Keratinocyte (primary cell): ENCODE measurements at regions not wholly inside any gene's neighbourhood (a gene's known extent, or its start where the extent isn't known, plus 50 kb on each side); places are given as distances from the start of the nearest gene placed in this dataset.

Experiments
- DNase-seq: peaks from one replicate; pipeline ENCODE4 v3.0.0-alpha.2; 2011; ENCODE audit warnings: low read depth, missing footprints, low spot score
- FAIRE-seq: peaks from 2 replicates; lab custom pipeline; 2011; peaks lifted over from hg19 to GRCh38; lab: Jason Lieb, UNC
- H2AFZ ChIP-seq: 2 replicates; pipeline ENCODE4 v1.6.0; 2012; ENCODE audit warnings: low read length, control low read depth, inconsistent platforms; ENCODE audit not compliant: control insufficient read depth
- H3K27ac ChIP-seq: 2 replicates; pipeline ENCODE4 v1.5.1; 2011; ENCODE audit warnings: low read length; ENCODE audit not compliant: control insufficient read depth, insufficient read depth
- H3K27me3 ChIP-seq: 3 replicates; pipeline ENCODE4 v1.6.0; 2011; ENCODE audit warnings: low read length; ENCODE audit not compliant: control insufficient read depth, insufficient read depth; ENCODE audit errors: extremely low read depth
- H3K36me3 ChIP-seq, 2 experiments: 2 replicates in 1 of 2; 3 replicates in 1 of 2; pipeline ENCODE4 v1.5.1; 2011; ENCODE audit warnings: low read length in 2 of 2, mild to moderate bottlenecking in 1 of 2; ENCODE audit not compliant: control insufficient read depth in 2 of 2, insufficient read depth in 2 of 2; ENCODE audit errors: extremely low read depth in 1 of 2
- H3K4me1 ChIP-seq: 3 replicates; pipeline ENCODE4 v1.5.1; 2011; ENCODE audit warnings: low read length; ENCODE audit not compliant: control insufficient read depth, insufficient read depth; ENCODE audit errors: extremely low read depth
- H3K4me2 ChIP-seq: 3 replicates; pipeline ENCODE4 v1.6.0; 2011; ENCODE audit warnings: low read depth, low read length; ENCODE audit not compliant: control insufficient read depth, insufficient read depth; ENCODE audit errors: extremely low read depth
- H3K4me3 ChIP-seq, 3 experiments: fragments of 200-600 bp in 1 of 3; sonication (generic) in 1 of 3; 2 replicates in 2 of 3; 3 replicates in 1 of 3; pipeline ENCODE4 v1.5.1; 2011 to 2016; ENCODE audit warnings: low read length in 3 of 3, mild to moderate bottlenecking in 3 of 3, control low read depth in 2 of 3, inconsistent platforms in 1 of 3, low read depth in 1 of 3, mixed read lengths in 1 of 3, mixed run types in 1 of 3, moderate library complexity in 1 of 3; ENCODE audit not compliant: control insufficient read depth in 2 of 3, insufficient read depth in 2 of 3; ENCODE audit errors: extremely low read depth in 1 of 3
- H3K79me2 ChIP-seq: 2 replicates; pipeline ENCODE4 v1.6.0; 2012; ENCODE audit warnings: low read length; ENCODE audit not compliant: control insufficient read depth, insufficient read depth
- H3K9ac ChIP-seq: 3 replicates; pipeline ENCODE4 v1.6.0; 2011; ENCODE audit warnings: low read length; ENCODE audit not compliant: control insufficient read depth, insufficient read depth; ENCODE audit errors: extremely low read depth
- H3K9me1 ChIP-seq: 3 replicates; pipeline ENCODE4 v1.6.0; 2011; ENCODE audit warnings: low read length; ENCODE audit not compliant: control insufficient read depth, insufficient read depth; ENCODE audit errors: extremely low read depth
- H3K9me3 ChIP-seq: 2 replicates; pipeline ENCODE4 v1.5.1; 2012; ENCODE audit warnings: low read depth, low read length; ENCODE audit not compliant: control insufficient read depth
- H4K20me1 ChIP-seq: 3 replicates; pipeline ENCODE4 v1.6.0; 2011; ENCODE audit warnings: low read length; ENCODE audit not compliant: control insufficient read depth, insufficient read depth; ENCODE audit errors: extremely low read depth
- EZH2 ChIP-seq: IDR thresholded peaks from one replicate; pipeline ENCODE4 v1.6.1; 2012; ENCODE audit warnings: inconsistent platforms, mild to moderate bottlenecking, low read length, moderate library complexity
- dilution Hi-C: fragments of 300-500 bp; cut with MboI; formaldehyde crosslinking; loops from one replicate; pipeline ENCODE4 v1.7.0; 2020; ENCODE audit warnings: low sequenced_read_pairs; ENCODE audit not compliant: extremely low pct_ligation_motif_present
- TF ChIP-seq, protein P1 (sequence below), 3 experiments: IDR thresholded peaks in 1 of 3; conservative IDR thresholded peaks in 1 of 3; optimal IDR thresholded peaks in 1 of 3; 2 replicates in 2 of 3; 3 replicates in 1 of 3; pipeline versions ENCODE3 to v1.5.1; 2011; ENCODE audit warnings: low read length in 3 of 3, mild to moderate bottlenecking in 3 of 3, moderate library complexity in 2 of 3, control low read depth in 1 of 3, inconsistent platforms in 1 of 3; ENCODE audit not compliant: insufficient read depth in 2 of 3; ENCODE audit errors: extremely low read depth in 1 of 3

DNA sequence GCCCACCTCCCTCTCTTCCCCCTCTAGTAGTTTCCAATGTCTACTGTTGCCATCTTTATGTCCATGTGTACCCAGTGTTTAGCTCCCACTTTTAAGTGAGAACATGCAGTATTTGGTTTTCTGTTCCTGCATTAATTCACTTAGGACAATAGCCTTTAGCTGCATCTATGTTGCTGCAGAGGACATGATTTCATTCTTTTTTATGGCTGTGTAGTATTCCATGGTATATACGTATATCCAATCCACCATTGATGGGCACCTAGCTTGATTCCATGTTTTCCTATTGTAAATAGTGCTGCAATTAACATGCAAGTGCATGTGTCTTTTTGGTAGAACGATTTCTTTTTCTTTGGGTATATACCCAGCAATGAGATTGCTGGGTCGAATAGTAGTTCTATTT is 170.4 kb downstream of the NOC3L start:
- H3K9ac ChIP-seq: no peak overlapping the region
- H3K36me3 ChIP-seq: no peaks in the 10 kb centered on the region
- H4K20me1 ChIP-seq: no peaks in the 10 kb centered on the region
- no peak overlapping the region for H3K27ac ChIP-seq
- dilution Hi-C loops: no loop called here
- H3K27me3 ChIP-seq: no peaks in the 10 kb centered on the region
- no peak overlapping the region for H2AFZ ChIP-seq
- H3K4me3 ChIP-seq: no peak overlapping the region
- TF ChIP-seq, protein P1, sequence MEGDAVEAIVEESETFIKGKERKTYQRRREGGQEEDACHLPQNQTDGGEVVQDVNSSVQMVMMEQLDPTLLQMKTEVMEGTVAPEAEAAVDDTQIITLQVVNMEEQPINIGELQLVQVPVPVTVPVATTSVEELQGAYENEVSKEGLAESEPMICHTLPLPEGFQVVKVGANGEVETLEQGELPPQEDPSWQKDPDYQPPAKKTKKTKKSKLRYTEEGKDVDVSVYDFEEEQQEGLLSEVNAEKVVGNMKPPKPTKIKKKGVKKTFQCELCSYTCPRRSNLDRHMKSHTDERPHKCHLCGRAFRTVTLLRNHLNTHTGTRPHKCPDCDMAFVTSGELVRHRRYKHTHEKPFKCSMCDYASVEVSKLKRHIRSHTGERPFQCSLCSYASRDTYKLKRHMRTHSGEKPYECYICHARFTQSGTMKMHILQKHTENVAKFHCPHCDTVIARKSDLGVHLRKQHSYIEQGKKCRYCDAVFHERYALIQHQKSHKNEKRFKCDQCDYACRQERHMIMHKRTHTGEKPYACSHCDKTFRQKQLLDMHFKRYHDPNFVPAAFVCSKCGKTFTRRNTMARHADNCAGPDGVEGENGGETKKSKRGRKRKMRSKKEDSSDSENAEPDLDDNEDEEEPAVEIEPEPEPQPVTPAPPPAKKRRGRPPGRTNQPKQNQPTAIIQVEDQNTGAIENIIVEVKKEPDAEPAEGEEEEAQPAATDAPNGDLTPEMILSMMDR (optimal IDR thresholded peaks at IDR 0.05 in 1 of 3, IDR thresholded peaks at IDR 0.05 in 1 of 3, conservative IDR thresholded peaks at IDR 0.05 in 1 of 3; ENCODE audit: extremely low read depth in 1 of 3, insufficient read depth in 2 of 3, low read length in 3 of 3): no peak
- no peak for TF ChIP-seq EZH2
- H3K4me1 ChIP-seq: peaks cover 8% of the 10 kb centered on the region
- DNase-seq (no peak), FAIRE-seq (no peak)
- H3K79me2 ChIP-seq: no peaks in the 10 kb centered on the region
- no peak overlapping the region for H3K4me2 ChIP-seq
- H3K9me3 ChIP-seq: no peaks in the 10 kb centered on the region
- no peaks in the 10 kb centered on the region for H3K9me1 ChIP-seq

DNA sequence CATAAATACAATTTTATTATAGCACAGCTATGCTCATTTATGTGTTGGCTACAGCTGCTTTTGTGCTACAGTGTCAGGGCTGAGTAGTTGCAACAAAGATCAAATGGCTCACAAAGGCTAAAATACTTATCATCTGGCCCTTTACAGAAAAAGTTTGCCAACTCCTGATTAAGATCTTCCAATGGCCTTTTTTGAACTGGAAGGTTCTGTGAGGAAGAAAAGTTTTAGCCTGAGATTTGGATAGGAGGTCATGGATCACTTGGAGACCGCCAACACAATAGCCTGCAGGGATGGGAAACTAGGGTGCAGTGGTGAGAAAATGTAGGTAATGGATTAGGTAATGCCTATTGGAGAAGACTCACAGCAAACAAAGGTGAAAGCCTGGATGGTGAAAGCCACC is 169.8 kb downstream of the NOC3L start:
- Histone ChIP-seq H2AFZ (no peak overlapping the region), H3K27ac (no peak overlapping the region), H3K9me1 (no peaks in the 10 kb centered on the region), H3K9ac (no peak overlapping the region), H3K36me3 (no peaks in the 10 kb centered on the region), H3K9me3 (no peaks in the 10 kb centered on the region), H3K79me2 (no peaks in the 10 kb centered on the region), H3K4me3 (no peak overlapping the region), H3K4me1 (peaks cover 8% of the 10 kb centered on the region), H3K4me2 (no peak overlapping the region), H4K20me1 (no peaks in the 10 kb centered on the region), H3K27me3 (no peaks in the 10 kb centered on the region)
- TF ChIP-seq, protein P1 (optimal IDR thresholded peaks at IDR 0.05 in 1 of 3, IDR thresholded peaks at IDR 0.05 in 1 of 3, conservative IDR thresholded peaks at IDR 0.05 in 1 of 3; ENCODE audit: extremely low read depth in 1 of 3, insufficient read depth in 2 of 3, low read length in 3 of 3): no peak
- TF ChIP-seq EZH2: no peak
- no peak for FAIRE-seq
- dilution Hi-C loops: no loop called here
- DNase-seq: no peak
